ENCODE measurements at regions not wholly inside any gene's neighbourhood (a gene's known extent, or its start where the extent isn't known, plus 50 kb on each side); places are given as distances from the start of the nearest gene placed in this dataset.

- H4K8ac ChIP-seq (replicated peaks; ENCODE audit: insufficient read length, low read depth, low read length), result no peak overlapping the region
- WGBS (ENCODE audit: extremely low coverage, insufficient read length, low lambda C conversion rate), result no CpG with 5 or more reads among the region's 2 CpGs
- H3K4me2 ChIP-seq (ENCODE audit: insufficient read depth, insufficient read length, low read length), result no peak overlapping the region
- no peak overlapping the region for H3K56ac ChIP-seq (ENCODE audit: insufficient read length, low read depth, low read length)
- no peak overlapping the region for H3K27ac ChIP-seq (ENCODE audit: insufficient read length, low read depth, low read length)
- H2BK5ac ChIP-seq (ENCODE audit: insufficient read length, low read length), result no peak overlapping the region
- H2BK20ac ChIP-seq (ENCODE audit: low read depth, low read length, poor library complexity, severe bottlenecking), result no peak overlapping the region
- peak overlapping the region in 1 of 3 experiments; percentile 60; a peak in 1 of 7 replicates for H3K27ac Mint-ChIP-seq
- H4K5ac ChIP-seq (ENCODE audit: insufficient read length, low read depth, low read length), result no peak overlapping the region
- H2AFZ ChIP-seq (ENCODE audit: low read length), result no peak overlapping the region
- H3K9me3 ChIP-seq (ENCODE audit: control insufficient read depth, low read depth, low read length), result no peaks in the 10 kb centered on the region
- H3K18ac ChIP-seq (ENCODE audit: insufficient read length, low read depth, low read length), result no peak overlapping the region
- no peak overlapping the region for H3K14ac ChIP-seq (ENCODE audit: insufficient read depth, low read length)
- H3K23ac ChIP-seq (ENCODE audit: insufficient read length, low read depth, low read length), result no peak overlapping the region
- H3K9ac ChIP-seq (ENCODE audit: extremely low read depth, insufficient read length, low read length), result peak overlapping the region; percentile 18
- H3K36me3 Mint-ChIP-seq (ENCODE audit: insufficient read depth in 1 of 3, low read depth in 3 of 3), result no peaks in the 10 kb centered on the region; a peak in 2 of 7 replicates
- H2AK5ac ChIP-seq (ENCODE audit: insufficient read length, low read length), result no peak overlapping the region
- H3K9me3 Mint-ChIP-seq, result no peaks in the 10 kb centered on the region
- H3K79me1 ChIP-seq (ENCODE audit: insufficient read depth, low read depth, low read length, poor library complexity, severe bottlenecking), result no peaks in the 10 kb centered on the region
- no peak overlapping the region for H4K91ac ChIP-seq (ENCODE audit: insufficient read length, low read depth, low read length)
- H3K4me1 Mint-ChIP-seq, result peaks cover 19 to 25% of the 10 kb centered on the region in 2 experiments
- H3K27me3 ChIP-seq (ENCODE audit: insufficient read depth, low read length), result no peaks in the 10 kb centered on the region
- no peak for TF ChIP-seq CTCF (conservative IDR thresholded peaks at IDR 0.05)
- H2BK12ac ChIP-seq (ENCODE audit: insufficient read length, low read depth, low read length), result no peak overlapping the region
- H3T11ph ChIP-seq (ENCODE audit: low read length), result no peak overlapping the region
- no peak overlapping the region for H2BK120ac ChIP-seq (ENCODE audit: low read depth, low read length, poor library complexity, severe bottlenecking)
- no peak overlapping the region for H3K4me3 Mint-ChIP-seq
- H2BK15ac ChIP-seq (ENCODE audit: low read depth, low read length), result no peak overlapping the region
- no peaks in the 10 kb centered on the region for H4K20me1 ChIP-seq (ENCODE audit: control insufficient read depth, insufficient read depth, insufficient read length)
- H3K27me3 Mint-ChIP-seq (ENCODE audit: low read depth), result no peaks in the 10 kb centered on the region; the same call in 1 of the 2 replicates
- H3K79me2 ChIP-seq (ENCODE audit: insufficient read depth, low read length), result no peaks in the 10 kb centered on the region
- no peak overlapping the region for H3K4ac ChIP-seq (ENCODE audit: low read depth, low read length)
- H3K23me2 ChIP-seq (ENCODE audit: insufficient read length, low read depth, low read length, poor library complexity, severe bottlenecking), result no peaks in the 10 kb centered on the region
- no peak for DNase-seq
- H3K4me1 ChIP-seq (ENCODE audit: insufficient read depth, low read length), result no peaks in the 10 kb centered on the region
Observed at GRCh38 chr18:23365602-23366001, 87.5 kb upstream of the RIOK3 start.
